Tibial nerve (tissue), 4 donors: ENCODE measurements at regions not wholly inside any gene's neighbourhood (a gene's known extent, or its start where the extent isn't known, plus 50 kb on each side); places are given as distances from the start of the nearest gene placed in this dataset.

ENCODE experiments used
- CTCF ChIP-seq, 5 experiments: fragments of 200-600 bp in 3 of 5; fragments of 450-650 bp in 2 of 5; sonication (generic) in 3 of 5; IDR thresholded peaks; one replicate each; pipeline ENCODE4 v1.5.1; 2016 to 2019; ENCODE audit warnings: antibody characterized with exemption in 5 of 5, mild to moderate bottlenecking in 3 of 5, moderate library complexity in 2 of 5
- EP300 ChIP-seq, 2 donors: sonication (generic); formaldehyde crosslinking; IDR thresholded peaks; one replicate each; pipeline ENCODE4 v1.6.1; 2017; ENCODE audit warnings: antibody characterized with exemption in 2 of 2, mild to moderate bottlenecking in 1 of 2
- POLR2A ChIP-seq, 2 donors: fragments of 450-650 bp; IDR thresholded peaks; one replicate each; pipeline ENCODE4 v1.6.1; 2017; ENCODE audit warnings: antibody characterized with exemption in 2 of 2, mild to moderate bottlenecking in 2 of 2, moderate library complexity in 2 of 2

- TF ChIP-seq CTCF (IDR thresholded peaks at IDR 0.05) (no peak), POLR2A (IDR thresholded peaks at IDR 0.05) (no peak), EP300 (IDR thresholded peaks at IDR 0.05) (no peak)
Measured at GRCh38 chr5:166624573-166624972, 1666.9 kb upstream of the WWC1 start.
